H9 (cell line): ENCODE measurements at regions not wholly inside any gene's neighbourhood (a gene's known extent, or its start where the extent isn't known, plus 50 kb on each side); places are given as distances from the start of the nearest gene placed in this dataset.

Experiments
- DNase-seq: peaks from one replicate; pipeline ENCODE4 v3.0.0-alpha.2; 2017
- H2AFZ ChIP-seq: one replicate; pipeline ENCODE4 v1.6.1; 2013; ENCODE audit warnings: mild to moderate bottlenecking, low read length, control low read depth, moderate library complexity
- H2AK5ac ChIP-seq: 2 replicates; pipeline ENCODE4 v1.6.1; 2013; ENCODE audit warnings: low read length, control low read depth, mixed read lengths; ENCODE audit not compliant: insufficient read length
- H2BK120ac ChIP-seq: one replicate; pipeline ENCODE4 v1.6.1; 2013; ENCODE audit warnings: low read depth, mild to moderate bottlenecking, low read length, control low read depth, inconsistent platforms; ENCODE audit not compliant: poor library complexity, severe bottlenecking
- H2BK12ac ChIP-seq: 2 replicates; pipeline ENCODE4 v1.6.1; 2013; ENCODE audit warnings: low read length, control low read depth, mixed read lengths, low read depth; ENCODE audit not compliant: insufficient read length
- H2BK15ac ChIP-seq: 2 replicates; pipeline ENCODE4 v1.6.1; 2013; ENCODE audit warnings: low read depth, low read length, control low read depth
- H2BK20ac ChIP-seq: one replicate; pipeline ENCODE4 v1.6.1; 2013; ENCODE audit warnings: low read depth, mild to moderate bottlenecking, low read length, control low read depth, inconsistent platforms; ENCODE audit not compliant: poor library complexity, severe bottlenecking
- H2BK5ac ChIP-seq: 2 replicates; pipeline ENCODE4 v1.6.1; 2013; ENCODE audit warnings: low read length, control low read depth, mixed read lengths; ENCODE audit not compliant: insufficient read length
- H3K14ac ChIP-seq: 2 replicates; pipeline ENCODE4 v1.6.1; 2013; ENCODE audit warnings: low read length, control low read depth; ENCODE audit not compliant: insufficient read depth
- H3K18ac ChIP-seq: 2 replicates; pipeline ENCODE4 v1.6.1; 2013; ENCODE audit warnings: low read depth, mild to moderate bottlenecking, mixed read lengths, low read length, control low read depth; ENCODE audit not compliant: insufficient read length
- H3K23ac ChIP-seq: 2 replicates; pipeline ENCODE4 v1.6.1; 2013; ENCODE audit warnings: low read length, control low read depth, mixed read lengths, low read depth; ENCODE audit not compliant: insufficient read length
- H3K23me2 ChIP-seq: 2 replicates; pipeline ENCODE4 v1.6.1; 2013; ENCODE audit warnings: low read depth, mild to moderate bottlenecking, mixed read lengths, low read length, control low read depth; ENCODE audit not compliant: insufficient read length, poor library complexity, severe bottlenecking
- H3K27ac ChIP-seq: 2 replicates; pipeline ENCODE4 v1.5.1; 2013; ENCODE audit warnings: low read length, control low read depth, mixed read lengths, low read depth; ENCODE audit not compliant: insufficient read length
- H3K27me3 ChIP-seq: 2 replicates; pipeline ENCODE4 v1.6.1; 2013; ENCODE audit warnings: low read length, control low read depth, inconsistent platforms; ENCODE audit not compliant: insufficient read depth
- H3K4ac ChIP-seq: 2 replicates; pipeline ENCODE4 v1.6.1; 2013; ENCODE audit warnings: low read depth, mild to moderate bottlenecking, control low read depth, inconsistent platforms, low read length, moderate library complexity
- H3K4me1 ChIP-seq: 2 replicates; pipeline ENCODE4 v1.6.1; 2013; ENCODE audit warnings: low read length, control low read depth, inconsistent platforms; ENCODE audit not compliant: insufficient read depth
- H3K4me2 ChIP-seq: 2 replicates; pipeline ENCODE4 v1.6.1; 2013; ENCODE audit warnings: low read length, control low read depth, mixed read lengths; ENCODE audit not compliant: insufficient read length, insufficient read depth
- H3K56ac ChIP-seq: 2 replicates; pipeline ENCODE4 v1.6.1; 2013; ENCODE audit warnings: low read depth, mild to moderate bottlenecking, mixed read lengths, low read length, control low read depth; ENCODE audit not compliant: insufficient read length
- H3K79me1 ChIP-seq: 2 replicates; pipeline ENCODE4 v1.6.1; 2013; ENCODE audit warnings: low read depth, mild to moderate bottlenecking, moderate library complexity, low read length, control low read depth, inconsistent platforms; ENCODE audit not compliant: insufficient read depth, poor library complexity, severe bottlenecking
- H3K79me2 ChIP-seq: 2 replicates; pipeline ENCODE4 v1.6.1; 2013; ENCODE audit warnings: low read length, control low read depth, inconsistent platforms; ENCODE audit not compliant: insufficient read depth
- H3K9ac ChIP-seq: 2 replicates; pipeline ENCODE4 v1.6.1; 2013; ENCODE audit warnings: low read length, control low read depth, mixed read lengths; ENCODE audit not compliant: insufficient read length; ENCODE audit errors: extremely low read depth
- H3K9me3 ChIP-seq: one replicate; pipeline ENCODE4 v1.6.1; 2013; ENCODE audit warnings: low read depth, low read length, inconsistent platforms; ENCODE audit not compliant: control insufficient read depth
- H3T11ph ChIP-seq: one replicate; pipeline ENCODE4 v1.6.1; 2013; ENCODE audit warnings: mild to moderate bottlenecking, low read length, control low read depth, inconsistent platforms
- H4K20me1 ChIP-seq: one replicate; pipeline ENCODE4 v1.6.1; 2013; ENCODE audit not compliant: control insufficient read depth, insufficient read length, insufficient read depth
- H4K5ac ChIP-seq: 2 replicates; pipeline ENCODE4 v1.6.1; 2013; ENCODE audit warnings: low read depth, mild to moderate bottlenecking, mixed read lengths, low read length, control low read depth; ENCODE audit not compliant: insufficient read length
- H4K8ac ChIP-seq: replicated peaks from 2 replicates; pipeline ENCODE4 v1.6.1; 2013; ENCODE audit warnings: low read length, control low read depth, mixed read lengths, low read depth; ENCODE audit not compliant: insufficient read length
- H4K91ac ChIP-seq: 2 replicates; pipeline ENCODE4 v1.6.1; 2013; ENCODE audit warnings: low read depth, mild to moderate bottlenecking, moderate library complexity, mixed read lengths, low read length, control low read depth; ENCODE audit not compliant: insufficient read length
- H3K27ac Mint-ChIP-seq, 3 experiments: 2 replicates in 2 of 3; 3 replicates in 1 of 3; pipeline ENCODE4 v1.8.0; 2020 to 2021; ENCODE audit warnings: mixed read lengths in 3 of 3, mild to moderate bottlenecking in 1 of 3, moderate library complexity in 1 of 3
- H3K27me3 Mint-ChIP-seq: 2 replicates; pipeline ENCODE4 v1.8.0; 2021; ENCODE audit warnings: low read depth, mild to moderate bottlenecking, moderate library complexity, mixed read lengths
- H3K36me3 Mint-ChIP-seq, 3 experiments: 2 replicates in 2 of 3; 3 replicates in 1 of 3; pipeline ENCODE4 v1.8.0; 2020 to 2021; ENCODE audit warnings: low read depth in 3 of 3, mixed read lengths in 3 of 3; ENCODE audit not compliant: insufficient read depth in 1 of 3
- H3K4me1 Mint-ChIP-seq, 2 experiments: 2 replicates each; pipeline ENCODE4 v1.8.0; 2020; ENCODE audit warnings: mixed read lengths in 2 of 2
- H3K4me3 Mint-ChIP-seq, 2 experiments: 2 replicates in 1 of 2; 3 replicates in 1 of 2; pipeline ENCODE4 v1.8.0; 2020 to 2021; ENCODE audit warnings: mild to moderate bottlenecking in 2 of 2, mixed read lengths in 2 of 2, moderate library complexity in 1 of 2
- H3K9me3 Mint-ChIP-seq, 2 experiments: 2 replicates in 1 of 2; 3 replicates in 1 of 2; pipeline ENCODE4 v1.8.0; 2020; ENCODE audit warnings: mild to moderate bottlenecking in 2 of 2, mixed read lengths in 2 of 2, moderate library complexity in 1 of 2
- WGBS: extraction: QIAGEN DNeasy Blood & Tissue Kit; methylation state at CpG from one replicate; pipeline ENCODE4 v1.1.7; 2013; ENCODE audit warnings: missing lambda C conversion rate, low lambda C conversion rate, mixed read lengths; ENCODE audit not compliant: insufficient read length; ENCODE audit errors: extremely low coverage; 5-methylcytosine and 5-hydroxymethylcytosine counted together
- TF ChIP-seq, protein P1 (sequence below): fragments of 200-600 bp; sonication (generic); conservative IDR thresholded peaks from 3 replicates; pipeline ENCODE4 v1.8.0; 2021; ENCODE audit warnings: antibody characterized with exemption, mild to moderate bottlenecking

DNA sequence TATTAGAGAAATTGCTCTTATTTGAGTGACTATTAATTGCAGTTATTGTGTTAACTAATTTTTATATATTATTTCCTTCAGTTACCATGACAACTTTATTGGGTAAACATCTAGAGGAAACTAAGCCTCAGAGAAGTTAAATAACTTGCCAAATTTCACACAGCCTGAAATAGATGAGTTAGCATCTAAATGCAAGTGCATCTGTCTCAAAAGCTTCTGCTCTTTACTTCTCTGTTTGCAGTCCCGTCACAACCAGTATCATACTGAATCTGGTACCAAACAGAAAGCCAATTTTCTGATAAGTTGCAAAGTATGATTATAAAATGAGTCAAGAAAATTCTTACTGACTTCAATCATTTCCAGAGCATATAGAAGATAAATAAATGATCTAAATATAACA lies 1544.9 kb upstream of the PCDH7 start:
- Histone ChIP-seq H4K91ac (no peak overlapping the region), H4K20me1 (no peaks in the 10 kb centered on the region), H3K18ac (no peak overlapping the region), H2AK5ac (no peak overlapping the region), H3K27me3 (no peaks in the 10 kb centered on the region), H4K5ac (no peak overlapping the region), H3K27ac (no peak overlapping the region), H2BK120ac (no peak overlapping the region), H3K23me2 (no peaks in the 10 kb centered on the region), H3K4me1 (0 out of 2 replicates have a peak, but pooled peaks cover 3% of the 10 kb centered on the region), H2BK12ac (no peak overlapping the region), H2BK20ac (no peak overlapping the region), H3K79me2 (no peaks in the 10 kb centered on the region), H3K56ac (no peak overlapping the region), H3K23ac (no peak overlapping the region), H3K4me2 (no peak overlapping the region), H2BK15ac (no peak overlapping the region), H3K9ac (no peak overlapping the region), H3T11ph (no peak overlapping the region), H3K79me1 (no peaks in the 10 kb centered on the region), H3K4ac (no peak overlapping the region), H3K9me3 (no peaks in the 10 kb centered on the region), H2AFZ (no peak overlapping the region), H3K14ac (no peak overlapping the region), H4K8ac (no peak overlapping the region), H2BK5ac (no peak overlapping the region)
- Mint-ChIP-seq H3K4me3 (no peak overlapping the region), H3K9me3 (no peaks in the 10 kb centered on the region; a peak in 1 of 5 replicates), H3K27ac (no peak overlapping the region), H3K36me3 (peaks cover 0 to 3% (median 0%) of the 10 kb centered on the region in 3 experiments; a peak in 1 of 7 replicates), H3K27me3 (no peaks in the 10 kb centered on the region), H3K4me1 (peaks cover 0 to 4% of the 10 kb centered on the region in 2 experiments; a peak in 1 of 4 replicates)
- TF ChIP-seq, protein P1, sequence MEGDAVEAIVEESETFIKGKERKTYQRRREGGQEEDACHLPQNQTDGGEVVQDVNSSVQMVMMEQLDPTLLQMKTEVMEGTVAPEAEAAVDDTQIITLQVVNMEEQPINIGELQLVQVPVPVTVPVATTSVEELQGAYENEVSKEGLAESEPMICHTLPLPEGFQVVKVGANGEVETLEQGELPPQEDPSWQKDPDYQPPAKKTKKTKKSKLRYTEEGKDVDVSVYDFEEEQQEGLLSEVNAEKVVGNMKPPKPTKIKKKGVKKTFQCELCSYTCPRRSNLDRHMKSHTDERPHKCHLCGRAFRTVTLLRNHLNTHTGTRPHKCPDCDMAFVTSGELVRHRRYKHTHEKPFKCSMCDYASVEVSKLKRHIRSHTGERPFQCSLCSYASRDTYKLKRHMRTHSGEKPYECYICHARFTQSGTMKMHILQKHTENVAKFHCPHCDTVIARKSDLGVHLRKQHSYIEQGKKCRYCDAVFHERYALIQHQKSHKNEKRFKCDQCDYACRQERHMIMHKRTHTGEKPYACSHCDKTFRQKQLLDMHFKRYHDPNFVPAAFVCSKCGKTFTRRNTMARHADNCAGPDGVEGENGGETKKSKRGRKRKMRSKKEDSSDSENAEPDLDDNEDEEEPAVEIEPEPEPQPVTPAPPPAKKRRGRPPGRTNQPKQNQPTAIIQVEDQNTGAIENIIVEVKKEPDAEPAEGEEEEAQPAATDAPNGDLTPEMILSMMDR = no peak
- no CpG with 5 or more reads among the region's 1 CpG for WGBS
- no peak for DNase-seq
